ENCODE measurements at regions not wholly inside any gene's neighbourhood (a gene's known extent, or its start where the extent isn't known, plus 50 kb on each side); places are given as distances from the start of the nearest gene placed in this dataset.

- H4K5ac ChIP-seq (ENCODE audit: insufficient read length, low read depth, low read length): no peak overlapping the region
- no peaks in the 10 kb centered on the region for H3K27me3 ChIP-seq (replicated peaks in 1 of 4; ENCODE audit: control insufficient read depth in 3 of 4, extremely low read depth in 1 of 4, insufficient read depth in 3 of 4, low read length in 3 of 4)
- no peaks in the 10 kb centered on the region for H3K79me1 ChIP-seq (ENCODE audit: low read depth, low read length)
- H3K79me2 ChIP-seq (ENCODE audit: control insufficient read depth in 1 of 2, insufficient read depth in 2 of 2, low read length in 2 of 2): no peaks in the 10 kb centered on the region
- no peak overlapping the region for H3K4me3 ChIP-seq (ENCODE audit: extremely low read depth in 1 of 4, insufficient read depth in 2 of 4, low read depth in 3 of 4, low read length in 4 of 4)
- H3K23me2 ChIP-seq (ENCODE audit: low read depth, low read length): no peaks in the 10 kb centered on the region
- 0 out of 2 replicates have a peak overlapping the region, but pooled peaks have one; percentile 73 for H2AFZ ChIP-seq (ENCODE audit: low read length)
- H3K9me3 ChIP-seq (ENCODE audit: insufficient read depth in 2 of 2, low read depth in 1 of 2, low read length in 1 of 2): no peaks in the 10 kb centered on the region
- no peak overlapping the region for H4K8ac ChIP-seq (ENCODE audit: extremely low read depth, insufficient read depth, low read length)
- no peaks in the 10 kb centered on the region; a peak in 1 of 7 replicates for H3K4me1 ChIP-seq (replicated peaks in 1 of 4; ENCODE audit: control insufficient read depth in 3 of 4, insufficient read depth in 4 of 4, low read length in 3 of 4)
- H2BK20ac ChIP-seq (ENCODE audit: low read length): no peak overlapping the region
- WGBS, 2 experiments (ENCODE audit: extremely low coverage in 1 of 2, insufficient coverage in 1 of 2, insufficient read length in 1 of 2, insufficient replicate concordance in 2 of 2, low coverage in 1 of 2, low lambda C conversion rate in 2 of 2, missing lambda C conversion rate in 1 of 2): 46% methylated on average over 5 of the region's 5 CpGs; no CpG with 5 or more reads in 1 of the 2 experiments
- no peak overlapping the region for H2AK5ac ChIP-seq (ENCODE audit: low read depth, low read length)
- H4K91ac ChIP-seq (replicated peaks; ENCODE audit: insufficient read length, low read length): no peak overlapping the region
- no peak overlapping the region for H2BK15ac ChIP-seq (ENCODE audit: low read length)
- no peak overlapping the region for H3K56ac ChIP-seq (replicated peaks; ENCODE audit: insufficient read length, low read depth, low read length)
- TF ChIP-seq CTCF (IDR thresholded peaks at IDR 0.05; ENCODE audit: control extremely low read depth in 1 of 3, insufficient read depth in 1 of 3, low read depth in 1 of 3, low read length in 3 of 3): peak; percentile 62 to 86 (median 69)
- TF ChIP-seq SP4 (IDR thresholded peaks at IDR 0.05; ENCODE audit: low read length): no peak
- peak; percentile 90 to 91 for TF ChIP-seq RAD21 (IDR thresholded peaks at IDR 0.05 in 1 of 2, conservative IDR thresholded peaks at IDR 0.05 in 1 of 2; ENCODE audit: low read depth in 2 of 2, low read length in 2 of 2)
- 0 out of 2 replicates have a peak, but pooled peaks have one; percentile 15 for TF ChIP-seq YY1 (IDR thresholded peaks at IDR 0.05; ENCODE audit: low read depth, low read length)
- peak; percentile 97 for TF ChIP-seq TEAD4 (IDR thresholded peaks at IDR 0.05; ENCODE audit: low read depth, low read length)
- no peak for TF ChIP-seq CTBP2 (IDR thresholded peaks at IDR 0.05; ENCODE audit: borderline replicate concordance, insufficient read depth, insufficient read length, low read length)
- H2BK120ac ChIP-seq (replicated peaks; ENCODE audit: low read depth, low read length): no peak overlapping the region
- ChIA-PET CTCF (ENCODE audit: partially characterized antibody) (interaction anchor here (0.5 to 3.7 kb wide), 35 partner anchors 9 to 1752 kb away, joined by 3 to 23 read pairs (median 4); no protein-coding TSS in a partner anchor), POLR2A (ENCODE audit: partially characterized antibody) (no interaction called here)
- no peak overlapping the region for H3K9ac ChIP-seq (replicated peaks in 1 of 4; ENCODE audit: extremely low read depth in 1 of 4, low read depth in 3 of 4, low read length in 3 of 4)
- H3K23ac ChIP-seq (ENCODE audit: insufficient read length): no peak overlapping the region
- H4K20me1 ChIP-seq (replicated peaks in 1 of 2; ENCODE audit: control insufficient read depth in 1 of 2, insufficient read depth in 2 of 2, low read length in 2 of 2): no peaks in the 10 kb centered on the region
- peak; percentile 34 to 88 for DNase-seq (ENCODE audit: low read depth in 1 of 2, low spot score in 2 of 2)
- FAIRE-seq: peak; percentile 94
- no peak overlapping the region for H3K27ac ChIP-seq (ENCODE audit: low read depth, low read length)
- H3K4ac ChIP-seq (replicated peaks; ENCODE audit: insufficient read length, low read depth, low read length): no peak overlapping the region
- no peak overlapping the region for H3K18ac ChIP-seq (ENCODE audit: extremely low read depth, low read length)
- H2BK12ac ChIP-seq (ENCODE audit: low read depth, low read length): no peak overlapping the region
- no peak overlapping the region for H3K14ac ChIP-seq (ENCODE audit: insufficient read length)
- H2BK5ac ChIP-seq (ENCODE audit: low read depth, low read length): no peak overlapping the region
- no peak overlapping the region for H3K4me2 ChIP-seq (ENCODE audit: insufficient read depth in 1 of 2, low read depth in 2 of 2, low read length in 2 of 2)
- no peaks in the 10 kb centered on the region for H3K36me3 ChIP-seq (ENCODE audit: control insufficient read depth in 2 of 4, insufficient read depth in 4 of 4, low read length in 3 of 4)
Measured at GRCh38 chr3:94249491-94250079, 186.7 kb downstream of the NSUN3 start.

Data from H1 (cell line).